ENCODE measurements at regions not wholly inside any gene's neighbourhood (a gene's known extent, or its start where the extent isn't known, plus 50 kb on each side); places are given as distances from the start of the nearest gene placed in this dataset.
"Not testable (repeated sequence)": the region's sequence is repeated elsewhere in the genome, so short reads cannot be mapped to it uniquely, and the experiment has no call there.

- no peak for DNase-seq
Measured at GRCh38 chr2:173678186-173678585, 287.0 kb downstream of the SP3 start.

DNA sequence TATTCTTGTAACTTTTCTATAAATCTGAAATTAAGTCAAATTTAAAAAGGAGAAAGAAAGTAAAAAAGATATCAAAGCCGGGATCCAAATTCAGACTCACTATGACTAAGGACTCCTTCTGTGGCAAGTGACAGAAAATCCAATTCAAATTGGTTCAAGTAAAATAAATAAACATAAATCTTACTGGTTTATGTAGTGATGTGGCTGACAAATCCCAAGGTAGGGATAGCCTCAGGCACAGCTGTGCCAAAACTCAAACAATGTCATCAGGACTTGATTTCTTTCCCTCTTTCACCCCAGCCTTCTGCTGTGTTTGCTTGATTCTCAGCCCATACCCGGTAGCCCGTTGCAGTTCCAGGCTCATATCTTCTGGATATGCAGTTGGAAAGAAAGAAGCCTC is 284.6 kb downstream of the SP3 start:
- no peak for DNase-seq

DNA sequence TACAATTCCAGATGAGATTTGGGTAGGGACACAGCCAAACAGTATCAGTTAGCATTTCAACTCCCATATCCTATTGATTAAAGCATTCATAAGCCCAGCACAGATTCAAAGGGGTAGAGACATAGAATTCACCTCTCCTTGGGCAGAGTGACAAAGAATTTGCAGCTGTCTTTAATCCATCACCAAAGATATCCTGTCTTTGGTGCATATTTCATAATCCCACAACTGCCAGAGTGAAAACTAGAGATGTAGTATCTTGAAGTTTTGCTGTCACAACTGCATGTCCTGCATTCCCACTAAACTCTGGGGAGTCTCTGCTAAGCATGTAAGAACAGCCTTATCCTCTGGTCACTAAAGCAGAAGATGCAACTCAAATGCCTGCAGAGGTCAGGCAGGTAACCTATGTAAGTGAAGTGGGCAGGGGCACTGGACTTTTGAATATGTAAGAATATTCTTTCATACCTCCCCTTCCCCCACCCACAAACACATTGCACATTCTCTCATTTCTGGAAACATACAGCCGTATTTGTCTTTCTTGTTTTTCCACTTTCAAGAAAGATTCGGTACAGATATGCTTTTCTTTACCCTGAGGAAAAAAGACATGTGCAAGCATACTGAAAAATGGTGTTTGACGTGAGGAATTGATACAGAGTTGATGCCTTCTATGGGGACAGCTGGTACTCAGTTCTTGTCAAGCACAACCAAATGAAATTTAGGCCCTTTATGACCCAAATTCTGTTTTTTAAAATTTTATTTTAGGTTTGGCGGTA is 283.1 kb downstream of the SP3 start:
- no peak for DNase-seq

- no peak for DNase-seq
Measured at GRCh38 chr2:173684896-173685459, 280.2 kb downstream of the SP3 start.

DNA sequence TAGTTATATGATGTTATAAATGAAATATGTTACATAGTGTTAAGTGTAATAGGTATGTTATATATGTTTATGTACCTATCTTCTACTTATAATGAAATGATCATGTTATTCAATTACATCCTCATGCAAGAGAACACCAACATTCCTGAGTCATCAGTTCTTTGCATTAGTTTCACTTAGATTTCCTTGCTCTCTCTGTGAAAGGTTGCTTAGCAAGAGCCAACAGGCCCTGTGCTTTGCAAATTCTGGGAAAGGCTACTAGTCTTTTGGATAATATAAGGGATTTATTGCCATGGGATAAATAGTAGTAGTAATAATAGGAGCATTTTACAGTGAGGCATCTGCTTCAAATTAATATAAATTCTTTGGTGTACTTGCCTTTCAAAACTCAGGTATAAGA is 274.8 kb downstream of the SP3 start:
- no peak for DNase-seq

DNA sequence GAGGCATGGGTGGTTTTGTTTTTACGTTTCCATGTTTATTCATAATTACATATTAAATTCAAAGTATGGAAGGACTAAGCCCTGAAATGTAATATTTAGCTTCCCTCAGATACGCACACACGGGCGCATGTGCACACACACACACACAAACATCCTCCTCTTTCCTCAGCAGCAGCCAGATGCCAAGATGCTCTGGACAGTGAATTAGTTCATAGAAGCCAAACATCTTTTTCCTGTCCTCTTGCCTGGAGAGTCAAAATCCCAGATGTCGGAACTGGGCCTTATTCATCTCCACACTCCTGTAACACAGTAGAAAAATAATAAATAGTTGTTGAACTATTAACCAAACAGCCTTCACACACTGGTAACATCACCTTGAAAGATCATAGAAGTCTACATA is 273.1 kb downstream of the SP3 start:
- DNase-seq: no peak

DNA sequence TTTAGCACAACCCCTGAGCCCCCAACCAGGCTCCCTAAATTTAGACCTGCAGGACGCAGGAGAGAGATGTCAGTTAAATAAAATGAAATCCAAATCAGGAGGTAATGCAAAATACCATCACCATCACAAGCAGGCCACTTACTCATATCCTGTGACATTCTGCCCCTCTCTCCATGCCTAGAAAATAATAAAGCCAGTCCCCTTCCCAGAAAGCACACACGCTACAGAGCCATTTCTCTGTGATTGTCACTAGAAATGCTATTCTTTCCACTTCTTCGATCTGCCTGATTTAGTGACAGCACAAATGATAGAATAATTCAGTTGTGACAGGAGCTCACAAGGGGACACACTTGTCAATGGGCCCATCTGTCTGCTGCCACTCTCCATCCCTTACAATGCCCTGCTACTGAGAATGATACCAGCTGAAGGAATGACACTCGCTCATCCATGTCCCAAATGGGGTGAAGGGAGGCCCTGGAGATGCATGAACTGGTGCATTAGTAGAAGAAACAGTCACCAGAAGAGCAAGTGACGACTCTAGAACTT is 272.1 kb downstream of the SP3 start:
- DNase-seq: no peak

- no peak for DNase-seq
Measured at GRCh38 chr2:173696274-173696673, 268.9 kb downstream of the SP3 start.

DNA sequence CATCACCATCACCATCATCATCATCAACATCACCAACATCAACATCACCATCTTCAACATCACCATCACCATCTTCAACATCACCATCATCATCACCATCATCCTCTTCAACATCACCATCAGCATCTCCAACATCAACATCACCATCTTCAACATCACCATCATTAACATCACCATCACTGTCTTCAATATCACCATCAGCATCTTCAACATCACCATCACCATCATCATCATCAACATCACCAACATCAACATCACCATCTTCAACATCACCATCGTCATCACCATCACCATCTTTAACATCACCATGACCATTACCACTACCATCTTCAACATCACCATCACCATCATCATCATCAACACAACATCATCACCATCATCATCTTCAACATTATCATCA is 267.2 kb downstream of the SP3 start:
- DNase-seq: no peak

- DNase-seq: no peak
Measured at GRCh38 chr2:173705656-173706055, 259.5 kb downstream of the SP3 start.

DNA sequence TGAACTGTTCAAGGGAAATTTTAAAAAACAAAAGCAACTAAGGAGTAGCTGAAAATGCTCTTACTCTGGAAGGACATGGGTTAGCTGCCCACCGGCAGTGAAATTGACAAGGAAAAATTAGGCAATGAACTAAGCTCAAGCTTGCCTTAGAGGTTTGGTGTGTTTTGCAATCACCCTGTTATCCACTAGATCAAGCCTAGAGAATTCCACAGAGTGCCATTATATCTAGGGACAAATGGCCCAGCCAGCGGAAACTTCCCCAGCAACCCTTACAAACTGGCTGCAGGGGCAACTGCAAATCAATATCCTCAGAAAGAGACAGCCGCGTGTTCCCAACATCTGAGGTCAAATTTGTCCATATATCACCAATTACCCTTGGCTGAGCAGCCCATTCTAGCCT is 258.2 kb downstream of the SP3 start:
- no peak for DNase-seq

GRCh38 chr2:173708806-173709205 is 256.4 kb downstream of the SP3 start:
- DNase-seq: no peak

GRCh38 chr2:173711816-173712215 is 253.4 kb downstream of the SP3 start:
- no peak for DNase-seq

- DNase-seq: no peak
Measured at GRCh38 chr2:173713904-173714555, 251.1 kb downstream of the SP3 start.

DNA sequence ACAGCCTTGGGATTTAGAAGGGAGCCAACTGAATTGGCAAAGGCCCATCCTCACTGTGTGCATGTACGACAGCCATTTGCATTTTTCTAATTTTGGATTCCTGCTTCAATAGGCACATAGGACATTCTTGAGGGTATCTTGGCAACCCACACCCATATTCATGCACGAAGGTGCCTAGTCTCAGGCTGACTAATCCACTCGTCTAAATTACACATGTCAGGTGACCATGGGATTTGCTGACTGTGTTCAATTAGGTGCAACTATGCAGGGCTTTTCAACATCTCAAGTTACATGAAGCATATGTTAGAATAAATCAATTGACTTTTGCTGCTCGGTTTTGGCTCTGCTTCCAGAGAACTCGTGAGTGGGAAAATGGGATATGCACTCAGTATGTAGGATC is 249.7 kb downstream of the SP3 start:
- DNase-seq: no peak

GRCh38 chr2:173716458-173717052 is 248.6 kb downstream of the SP3 start:
- no peak for DNase-seq

DNA sequence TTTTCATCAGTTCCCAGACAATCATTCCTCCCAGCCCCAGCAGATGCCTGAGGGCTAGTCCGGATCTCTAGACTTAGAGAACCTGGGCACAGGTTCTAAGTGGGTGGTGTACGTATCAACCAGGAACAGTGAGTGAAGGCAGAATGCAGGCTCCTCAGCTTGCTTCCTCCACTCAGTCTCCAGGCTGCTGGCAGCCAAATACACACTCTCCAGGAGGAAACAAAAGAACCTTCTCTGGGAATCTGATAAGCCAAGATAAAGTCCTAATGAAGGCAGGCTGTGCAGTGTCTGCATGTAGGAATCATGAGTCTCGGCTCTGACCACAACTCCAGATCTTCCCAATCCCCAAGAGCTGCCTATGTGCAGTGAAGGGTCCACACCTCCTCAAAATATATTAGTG is 245.7 kb downstream of the SP3 start:
- DNase-seq: no peak

GRCh38 chr2:173720306-173720705 is 244.9 kb downstream of the SP3 start:
- DNase-seq: peak; percentile 2

DNA sequence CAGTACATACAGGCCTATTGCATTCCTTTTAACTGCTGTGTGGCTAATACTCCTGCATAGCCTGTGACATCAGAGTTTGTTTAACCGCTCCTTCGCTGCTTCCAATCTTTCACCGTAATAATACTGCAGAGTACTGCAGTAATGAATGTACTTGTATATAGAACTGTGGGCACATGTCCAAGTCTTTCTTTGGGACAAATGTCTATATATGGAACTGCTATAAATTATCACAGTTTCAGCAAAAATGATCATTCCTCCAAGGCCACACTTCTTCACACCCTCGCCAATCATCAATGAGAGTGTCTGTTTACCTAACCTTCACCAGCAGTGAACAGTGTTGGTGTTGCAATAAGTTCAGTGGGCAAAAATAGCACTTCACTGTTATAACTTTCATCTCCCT is 230.4 kb downstream of the SP3 start:
- no peak for DNase-seq

DNA sequence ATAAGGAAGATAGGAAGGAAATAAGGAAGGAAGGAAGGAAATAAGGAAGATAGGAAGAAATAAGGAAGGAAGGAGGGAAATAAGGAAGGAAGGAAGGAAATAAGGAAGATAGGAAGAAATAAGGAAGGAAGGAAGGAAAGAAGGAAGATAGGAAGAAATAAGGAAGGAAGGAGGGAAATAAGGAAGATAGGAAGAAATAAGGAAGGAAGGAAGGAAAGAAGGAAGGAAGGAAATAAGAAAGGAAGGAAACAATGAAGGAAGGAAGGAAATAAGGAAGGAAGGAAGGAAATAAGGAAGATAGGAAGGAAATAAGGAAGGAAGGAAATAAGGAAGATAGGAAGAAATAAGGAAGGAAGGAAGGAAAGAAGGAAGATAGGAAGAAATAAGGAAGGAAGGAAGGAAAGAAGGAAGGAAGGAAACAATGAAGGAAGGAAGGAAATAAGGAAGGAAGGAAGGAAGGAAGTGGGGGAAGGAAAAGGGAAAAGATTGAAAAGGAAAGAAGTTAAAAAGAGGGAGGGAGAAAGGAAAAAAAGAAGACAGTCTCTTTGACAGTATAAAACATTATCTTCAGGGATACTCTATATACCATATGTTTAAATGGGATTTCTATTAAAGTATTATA is 227.1 kb downstream of the SP3 start:
- DNase-seq: not testable (repeated sequence)

DNA sequence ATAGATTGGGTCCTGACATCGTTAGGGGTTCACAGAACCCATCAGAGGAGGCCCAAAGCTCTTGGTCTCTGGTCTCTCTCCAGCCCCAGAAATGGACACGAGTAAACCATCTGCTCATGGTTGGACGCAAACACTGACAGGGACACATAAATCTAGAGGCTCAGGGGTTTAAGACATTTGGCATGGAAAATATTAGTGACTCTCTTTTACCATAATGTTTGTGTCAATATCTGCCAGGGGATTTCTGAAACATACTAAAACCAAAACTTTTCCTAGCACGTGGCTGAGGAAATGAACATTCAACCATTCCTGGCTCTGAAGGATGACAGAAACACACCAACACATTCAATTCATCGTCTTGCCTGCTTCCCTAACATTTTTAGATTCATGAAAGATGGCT is 226.2 kb downstream of the SP3 start:
- DNase-seq: no peak

- no peak for DNase-seq
Measured at GRCh38 chr2:173740639-173741038, 224.5 kb downstream of the SP3 start.

- no peak for DNase-seq
Measured at GRCh38 chr2:173741759-173742158, 223.4 kb downstream of the SP3 start.

All from suppressor macrophage treated with lipopolysaccharide for 4 hours (primary cell).